ENCODE measurements at regions not wholly inside any gene's neighbourhood (a gene's known extent, or its start where the extent isn't known, plus 50 kb on each side); places are given as distances from the start of the nearest gene placed in this dataset.

DNA sequence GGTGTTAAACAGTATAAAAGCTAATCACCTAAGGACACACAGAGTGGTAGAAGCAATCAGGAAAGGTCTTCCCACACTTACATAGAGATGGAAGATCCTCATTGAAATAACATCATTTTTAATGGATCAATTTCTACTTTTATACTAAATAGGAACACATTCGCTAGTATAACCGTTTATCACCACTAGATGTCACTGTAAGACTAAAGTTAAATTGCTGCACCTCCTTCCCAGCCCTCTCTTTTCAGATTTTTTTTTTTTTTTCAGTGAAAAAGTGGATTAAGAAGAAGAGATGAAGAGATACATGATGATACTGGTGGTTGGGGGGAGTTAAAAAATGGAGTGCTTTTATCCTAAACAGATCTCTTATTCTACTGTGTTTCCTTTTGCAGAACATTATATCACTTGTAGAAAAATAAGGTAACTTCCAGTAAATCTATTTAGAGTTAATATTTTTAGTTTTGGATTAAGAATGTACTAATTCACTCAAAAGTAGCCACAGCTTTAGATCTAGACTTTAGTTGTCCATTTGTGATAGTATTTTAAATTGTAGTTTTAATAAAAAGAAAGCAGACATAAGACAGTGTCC, 116.9 kb upstream of the ARRDC3 start:
- TF ChIP-seq, protein P1, sequence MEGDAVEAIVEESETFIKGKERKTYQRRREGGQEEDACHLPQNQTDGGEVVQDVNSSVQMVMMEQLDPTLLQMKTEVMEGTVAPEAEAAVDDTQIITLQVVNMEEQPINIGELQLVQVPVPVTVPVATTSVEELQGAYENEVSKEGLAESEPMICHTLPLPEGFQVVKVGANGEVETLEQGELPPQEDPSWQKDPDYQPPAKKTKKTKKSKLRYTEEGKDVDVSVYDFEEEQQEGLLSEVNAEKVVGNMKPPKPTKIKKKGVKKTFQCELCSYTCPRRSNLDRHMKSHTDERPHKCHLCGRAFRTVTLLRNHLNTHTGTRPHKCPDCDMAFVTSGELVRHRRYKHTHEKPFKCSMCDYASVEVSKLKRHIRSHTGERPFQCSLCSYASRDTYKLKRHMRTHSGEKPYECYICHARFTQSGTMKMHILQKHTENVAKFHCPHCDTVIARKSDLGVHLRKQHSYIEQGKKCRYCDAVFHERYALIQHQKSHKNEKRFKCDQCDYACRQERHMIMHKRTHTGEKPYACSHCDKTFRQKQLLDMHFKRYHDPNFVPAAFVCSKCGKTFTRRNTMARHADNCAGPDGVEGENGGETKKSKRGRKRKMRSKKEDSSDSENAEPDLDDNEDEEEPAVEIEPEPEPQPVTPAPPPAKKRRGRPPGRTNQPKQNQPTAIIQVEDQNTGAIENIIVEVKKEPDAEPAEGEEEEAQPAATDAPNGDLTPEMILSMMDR (conservative IDR thresholded peaks at IDR 0.05) = peak; percentile 72
- H3K27ac ChIP-seq = peak overlapping the region; percentile 74

DNA sequence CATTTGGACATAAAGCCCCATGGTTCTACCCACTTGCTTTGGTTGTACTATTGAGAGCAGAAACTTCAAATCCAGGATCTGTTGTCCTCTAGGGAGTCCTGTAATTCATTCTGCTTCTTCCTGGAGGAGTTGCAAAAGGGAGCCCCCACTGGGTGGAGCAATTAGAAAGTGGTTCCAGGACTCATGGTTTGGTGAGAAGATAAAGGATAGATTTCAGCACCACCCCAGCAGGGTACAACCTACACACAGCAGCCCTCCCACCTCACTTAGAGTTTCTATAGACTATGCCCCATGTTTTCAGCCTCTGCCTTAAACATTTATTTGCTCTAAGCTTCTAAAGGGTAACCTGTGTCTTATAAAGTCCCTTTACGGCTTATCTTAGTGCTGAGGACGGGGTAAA, 112.6 kb upstream of the ARRDC3 start:
- no peak overlapping the region for H3K27ac ChIP-seq
- TF ChIP-seq, protein P1 (conservative IDR thresholded peaks at IDR 0.05) = no peak

DNA sequence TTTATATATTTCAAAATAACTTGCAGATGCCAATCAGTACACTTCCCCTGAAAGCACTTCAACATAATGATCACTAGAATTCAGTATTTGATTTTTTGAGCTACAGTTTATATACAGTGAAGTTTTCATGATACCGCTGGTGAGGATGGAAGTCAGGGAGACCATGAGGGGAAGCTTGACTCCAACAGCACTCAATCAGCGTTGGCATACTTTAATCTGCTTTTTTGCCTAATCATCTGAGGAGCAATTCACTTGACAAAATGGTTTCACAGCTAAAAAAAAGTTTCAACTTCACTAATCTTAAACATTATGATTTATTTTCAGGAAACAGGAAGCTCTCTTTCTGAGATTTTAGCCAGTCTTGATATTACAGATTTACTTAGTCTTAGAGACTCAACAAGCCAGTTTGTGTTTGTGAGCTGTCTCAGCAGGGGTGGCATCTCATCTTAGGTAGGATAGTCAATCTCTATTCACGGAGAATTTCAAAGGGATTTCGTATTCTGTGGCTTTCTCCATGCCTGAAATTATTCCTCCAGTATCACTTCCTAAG, 111.4 kb upstream of the ARRDC3 start:
- TF ChIP-seq, protein P1 (conservative IDR thresholded peaks at IDR 0.05) = no peak
- H3K27ac ChIP-seq = no peak overlapping the region

DNA sequence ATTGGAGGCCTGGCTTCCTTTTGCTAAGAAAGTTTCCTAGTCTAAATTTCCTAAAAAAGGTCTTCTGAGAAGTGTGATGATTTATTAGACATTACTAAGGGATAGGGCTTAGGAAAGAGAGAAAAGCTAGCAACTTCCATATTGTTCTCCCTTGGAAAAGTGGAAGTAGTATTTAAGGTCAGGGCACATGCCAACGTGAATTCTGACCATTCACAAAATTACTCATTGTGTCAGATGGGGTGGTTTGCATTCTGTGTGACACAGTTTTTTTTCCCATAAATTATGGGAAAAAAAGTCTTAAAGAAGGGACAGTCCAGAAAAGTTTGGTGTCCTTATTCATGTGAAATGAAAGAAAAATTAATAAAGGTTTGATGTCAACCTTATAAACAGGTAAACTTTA, 110.0 kb upstream of the ARRDC3 start:
- TF ChIP-seq, protein P1 (conservative IDR thresholded peaks at IDR 0.05) = no peak
- no peak overlapping the region for H3K27ac ChIP-seq

DNA sequence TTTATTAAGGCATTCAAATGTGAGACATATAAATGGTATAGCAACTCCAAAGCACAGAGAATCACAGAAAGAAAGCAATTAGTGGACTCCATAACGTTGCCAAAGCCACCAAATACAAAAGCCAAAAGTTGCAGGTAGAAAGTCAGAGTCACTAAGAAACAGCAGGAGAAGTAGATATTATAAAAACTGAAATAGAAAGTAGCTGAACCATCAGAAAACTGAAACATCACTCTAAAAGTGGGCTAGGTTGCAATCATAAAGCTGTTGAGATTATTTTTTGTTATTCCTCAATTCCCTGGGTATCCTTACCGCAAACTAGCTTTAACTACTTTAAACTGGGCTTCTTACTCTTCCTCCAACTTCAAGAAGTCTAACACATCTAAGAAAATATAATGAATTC, 108.1 kb upstream of the ARRDC3 start:
- TF ChIP-seq, protein P1 (conservative IDR thresholded peaks at IDR 0.05) = no peak
- H3K27ac ChIP-seq = no peak overlapping the region

DNA sequence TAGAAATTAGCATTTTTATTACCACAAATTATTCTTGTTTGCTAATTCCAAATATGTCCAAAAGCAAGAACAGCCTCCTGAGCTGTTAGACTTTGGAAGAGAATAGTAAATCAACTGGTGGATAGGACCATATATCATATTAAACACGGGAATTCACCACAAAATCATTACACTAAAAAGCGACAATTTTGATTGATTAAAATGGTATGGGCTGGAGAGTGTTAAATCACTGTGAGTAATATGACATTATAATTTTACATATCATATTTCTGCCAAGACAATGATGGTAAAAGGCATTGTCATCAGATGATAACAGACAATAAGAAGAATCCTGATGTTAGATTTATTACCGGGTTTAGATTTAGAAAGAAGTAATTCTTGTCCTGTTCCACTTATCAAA, 107.2 kb upstream of the ARRDC3 start:
- no peak overlapping the region for H3K27ac ChIP-seq
- TF ChIP-seq, protein P1 (conservative IDR thresholded peaks at IDR 0.05) = no peak

DNA sequence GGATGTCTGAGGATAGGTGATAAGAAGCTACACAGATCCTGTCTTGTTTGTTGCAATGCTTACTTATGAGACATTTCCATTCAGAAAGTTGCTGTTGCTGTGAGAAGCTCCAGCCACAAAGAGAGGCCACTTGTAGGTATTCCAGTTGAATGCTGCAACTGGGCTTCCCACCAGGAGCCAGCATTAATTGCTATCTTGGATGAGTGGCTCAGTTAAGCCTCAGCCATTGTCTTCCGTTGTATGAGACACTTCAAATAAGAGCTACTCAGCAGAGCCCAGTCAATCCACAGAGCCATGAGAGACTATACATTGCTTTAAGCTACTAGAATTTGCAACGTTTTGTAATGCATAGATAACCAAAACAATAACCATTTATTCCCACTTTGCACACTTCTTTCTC, 104.3 kb upstream of the ARRDC3 start:
- H3K27ac ChIP-seq = no peak overlapping the region
- TF ChIP-seq, protein P1 (conservative IDR thresholded peaks at IDR 0.05) = no peak
